ENCODE measurements at regions not wholly inside any gene's neighbourhood (a gene's known extent, or its start where the extent isn't known, plus 50 kb on each side); places are given as distances from the start of the nearest gene placed in this dataset.

DNA sequence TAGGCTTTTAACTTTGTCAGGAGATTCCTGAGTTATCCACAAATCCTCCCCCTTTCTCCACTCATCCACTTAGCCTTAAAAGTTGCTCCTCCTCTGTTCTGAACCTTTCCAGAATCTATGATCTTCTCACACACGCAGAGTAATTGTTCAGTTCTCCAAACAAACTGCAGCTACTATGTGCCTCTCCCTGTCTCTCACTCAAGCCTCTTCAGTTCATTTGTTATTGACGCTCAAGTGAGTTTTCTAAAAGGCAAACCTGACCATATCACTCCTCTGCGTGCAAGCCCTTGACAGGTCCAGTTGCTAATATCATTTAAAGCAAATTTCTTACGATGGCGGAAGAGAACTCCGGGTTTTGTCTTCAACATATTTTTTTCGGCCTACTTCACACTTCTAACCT, 1169.7 kb upstream of the TENM4 start:
- Mint-ChIP-seq H3K4me1 (no peaks in the 10 kb centered on the region), H3K27me3 (no peaks in the 10 kb centered on the region), H3K27ac (no peak overlapping the region), H3K4me3 (no peak overlapping the region), H3K9me3 (peaks cover 12 to 19% of the 10 kb centered on the region in 2 donors)
- DNase-seq = no peak
- no peak for ATAC-seq

GRCh38 chr11:80603472-80603871, 1162.6 kb upstream of the TENM4 start:
- H3K4me3 Mint-ChIP-seq = no peak overlapping the region
- ATAC-seq = no peak
- peaks cover 9 to 10% of the 10 kb centered on the region in 2 donors for H3K9me3 Mint-ChIP-seq
- H3K27ac Mint-ChIP-seq = no peak overlapping the region
- no peaks in the 10 kb centered on the region for H3K4me1 Mint-ChIP-seq
- H3K27me3 Mint-ChIP-seq = no peaks in the 10 kb centered on the region
- no peak for DNase-seq

GRCh38 chr11:80598905-80599304, 1158.1 kb upstream of the TENM4 start:
- H3K27me3 Mint-ChIP-seq = no peaks in the 10 kb centered on the region
- ATAC-seq = no peak
- DNase-seq = no peak
- no peak overlapping the region for H3K27ac Mint-ChIP-seq
- H3K4me1 Mint-ChIP-seq = no peaks in the 10 kb centered on the region
- no peak overlapping the region for H3K4me3 Mint-ChIP-seq
- H3K9me3 Mint-ChIP-seq = peaks cover 12 to 16% of the 10 kb centered on the region in 2 donors

DNA sequence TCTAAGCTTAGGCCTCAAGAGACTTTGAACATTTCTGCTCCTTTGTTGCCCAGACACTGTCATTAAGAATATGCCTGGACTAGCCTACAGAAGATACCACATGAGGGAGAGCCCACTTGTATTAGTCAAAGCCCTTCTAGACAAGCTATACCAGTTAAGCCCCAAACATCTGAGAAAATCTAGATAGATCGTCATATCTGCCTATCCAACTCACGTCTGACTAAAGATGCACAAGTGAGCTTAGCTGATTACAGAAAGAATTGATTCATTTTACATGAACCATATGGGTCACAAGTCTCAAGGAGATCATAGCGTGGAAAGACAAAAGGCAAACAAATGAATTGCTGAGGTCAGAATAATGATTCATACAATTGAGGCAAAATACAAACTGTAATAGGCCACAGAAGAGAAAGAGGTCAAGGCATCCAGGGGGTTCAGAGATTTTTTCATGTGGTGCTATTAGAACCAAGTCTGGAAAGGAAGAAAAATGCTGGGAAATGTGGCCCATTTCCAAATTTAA, 1155.5 kb upstream of the TENM4 start:
- no peak overlapping the region for H3K4me3 Mint-ChIP-seq
- H3K27me3 Mint-ChIP-seq = no peaks in the 10 kb centered on the region
- peaks cover 12 to 18% of the 10 kb centered on the region in 2 donors for H3K9me3 Mint-ChIP-seq
- no peak overlapping the region for H3K27ac Mint-ChIP-seq
- DNase-seq = no peak
- no peak for ATAC-seq
- H3K4me1 Mint-ChIP-seq = no peaks in the 10 kb centered on the region

- Mint-ChIP-seq H3K27ac (no peak overlapping the region), H3K4me3 (no peak overlapping the region), H3K4me1 (no peaks in the 10 kb centered on the region), H3K9me3 (peaks cover 12 to 29% of the 10 kb centered on the region in 2 donors), H3K27me3 (no peaks in the 10 kb centered on the region)
- ATAC-seq (no peak), DNase-seq (no peak)
These were observed 1154.2 kb upstream of the TENM4 start for GRCh38 chr11:80595011-80595410.

DNA sequence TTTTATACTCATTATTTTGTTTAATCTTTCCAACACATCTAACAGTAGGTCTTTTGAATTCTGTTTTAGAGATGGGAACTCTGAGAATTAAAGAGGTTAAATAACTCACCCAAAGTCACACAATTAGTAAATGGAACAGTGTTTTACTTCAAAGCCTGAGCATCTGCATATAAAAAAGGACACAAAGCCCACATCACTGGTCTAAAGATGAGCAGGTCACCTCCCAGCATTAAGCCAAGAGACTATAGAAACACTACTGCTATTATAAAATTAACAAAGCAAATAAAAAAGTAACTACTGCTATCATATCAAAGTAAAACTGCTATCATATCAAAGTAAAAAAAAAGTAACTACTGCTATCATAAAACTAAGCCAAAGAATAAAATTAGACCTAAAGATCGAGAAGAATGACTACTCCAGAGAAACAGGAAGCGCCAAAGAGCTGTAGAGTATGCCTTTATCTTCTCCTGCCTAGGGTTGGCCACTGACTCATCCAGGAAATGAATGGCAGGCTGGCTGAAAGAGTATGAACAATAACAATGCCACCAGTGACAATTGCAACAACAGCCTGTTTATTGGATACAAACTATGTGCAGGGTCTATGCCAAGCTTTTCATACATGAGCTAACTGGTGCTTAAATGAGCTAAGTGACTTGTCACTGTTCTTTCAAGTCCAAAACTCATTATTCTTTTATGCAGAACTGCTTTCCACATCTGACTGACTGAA, 1153.0 kb upstream of the TENM4 start:
- Mint-ChIP-seq H3K4me1 (no peaks in the 10 kb centered on the region), H3K27me3 (no peaks in the 10 kb centered on the region), H3K9me3 (peaks cover 12 to 34% of the 10 kb centered on the region in 2 donors), H3K4me3 (no peak overlapping the region), H3K27ac (no peak overlapping the region)
- DNase-seq (no peak), ATAC-seq (no peak)

DNA sequence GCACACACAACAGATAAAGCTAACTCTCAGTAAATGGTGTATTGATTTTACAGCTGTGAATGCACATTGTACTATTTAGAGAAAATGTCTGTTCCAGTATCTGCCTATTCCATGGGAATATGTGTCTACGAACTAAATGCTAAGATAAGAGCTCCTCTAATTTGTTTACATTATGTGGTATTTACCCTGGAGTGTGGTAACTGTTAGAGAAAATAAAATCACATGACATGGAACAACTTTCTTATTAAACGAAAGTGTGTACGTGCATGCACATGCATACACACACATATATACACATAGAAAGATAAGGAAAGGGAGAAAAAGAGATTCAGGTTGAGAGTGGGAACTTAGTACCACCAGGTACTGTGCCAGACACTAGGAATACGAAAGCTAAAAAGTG, 1151.7 kb upstream of the TENM4 start:
- ATAC-seq (no peak), DNase-seq (no peak)
- H3K9me3 Mint-ChIP-seq = peaks cover 12 to 34% of the 10 kb centered on the region in 2 donors
- no peak overlapping the region for H3K4me3 Mint-ChIP-seq
- H3K27me3 Mint-ChIP-seq = no peaks in the 10 kb centered on the region
- H3K4me1 Mint-ChIP-seq = no peaks in the 10 kb centered on the region
- H3K27ac Mint-ChIP-seq = no peak overlapping the region

DNA sequence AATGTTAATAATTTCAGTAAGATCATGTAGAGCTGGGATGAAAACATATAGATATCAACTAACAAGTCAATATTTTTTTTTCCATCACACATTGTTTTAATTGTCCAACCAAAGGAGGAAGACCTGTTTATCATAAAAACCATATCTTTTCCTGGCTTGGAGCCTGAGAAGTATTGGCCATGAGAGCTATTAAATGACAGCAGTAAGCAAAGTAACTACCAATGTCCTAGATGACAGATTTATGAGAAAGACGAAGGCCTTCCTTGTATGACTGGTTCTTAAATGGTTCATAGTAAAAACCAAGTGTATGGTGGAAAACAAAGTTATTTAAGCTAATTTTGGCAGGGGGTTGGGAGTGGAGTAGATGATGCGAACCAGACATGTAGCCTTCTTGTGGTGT, 1147.1 kb upstream of the TENM4 start:
- peaks cover 3 to 22% of the 10 kb centered on the region in 2 donors for H3K9me3 Mint-ChIP-seq
- no peak overlapping the region for H3K27ac Mint-ChIP-seq
- no peak overlapping the region for H3K4me3 Mint-ChIP-seq
- DNase-seq = no peak
- no peak for ATAC-seq
- no peaks in the 10 kb centered on the region for H3K27me3 Mint-ChIP-seq
- H3K4me1 Mint-ChIP-seq = no peaks in the 10 kb centered on the region

DNA sequence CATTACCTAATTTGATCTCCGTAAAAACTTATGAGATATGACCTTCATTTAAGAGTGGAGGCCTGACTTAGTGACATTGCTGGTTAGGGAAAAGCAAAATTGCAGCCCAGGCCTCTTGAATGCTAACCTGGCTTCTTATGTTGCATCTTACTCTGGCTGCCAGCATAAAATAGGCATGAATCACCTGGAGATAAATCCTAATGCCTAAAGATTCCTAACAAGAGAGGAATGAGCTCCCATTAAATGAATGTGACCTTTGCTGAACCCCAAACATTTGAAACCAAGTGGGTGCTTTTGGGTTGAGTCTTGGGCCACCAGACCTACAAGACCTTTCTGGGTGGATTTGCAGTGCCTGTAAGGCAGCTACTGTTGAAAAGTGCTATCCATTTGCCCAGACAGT, 1145.6 kb upstream of the TENM4 start:
- ATAC-seq (no peak), DNase-seq (no peak)
- peaks cover 0 to 16% of the 10 kb centered on the region in 2 donors for H3K9me3 Mint-ChIP-seq
- no peak overlapping the region for H3K4me3 Mint-ChIP-seq
- H3K27me3 Mint-ChIP-seq = no peaks in the 10 kb centered on the region
- no peak overlapping the region for H3K27ac Mint-ChIP-seq
- H3K4me1 Mint-ChIP-seq = no peaks in the 10 kb centered on the region

DNA sequence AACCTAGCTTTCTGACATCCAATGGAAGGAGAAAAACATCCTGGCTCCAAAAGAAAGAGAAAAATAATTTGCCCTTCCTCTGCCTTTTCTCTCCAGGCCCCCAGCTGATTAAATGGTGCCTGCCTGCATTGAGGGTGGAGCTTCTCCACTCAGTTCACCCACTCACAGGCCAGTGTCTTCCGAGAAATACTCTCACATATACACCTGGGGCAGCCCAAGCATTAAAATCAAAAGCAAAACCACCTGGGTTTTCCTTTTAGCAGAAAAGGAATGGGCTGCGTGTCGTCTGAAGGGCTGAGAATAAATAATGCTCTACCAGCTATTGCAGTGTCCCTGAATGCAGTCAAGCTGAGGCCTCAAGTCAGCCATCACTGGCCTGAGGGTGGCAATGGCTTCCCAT, 1143.8 kb upstream of the TENM4 start:
- DNase-seq (no peak), ATAC-seq (no peak)
- Mint-ChIP-seq H3K9me3 (peaks cover 2 to 4% of the 10 kb centered on the region in 2 donors), H3K4me3 (no peak overlapping the region), H3K4me1 (no peaks in the 10 kb centered on the region), H3K27ac (no peak overlapping the region), H3K27me3 (no peaks in the 10 kb centered on the region)

- no peak overlapping the region for H3K27ac Mint-ChIP-seq
These were observed 1129.0 kb upstream of the TENM4 start for GRCh38 chr11:80569832-80570231.

DNA sequence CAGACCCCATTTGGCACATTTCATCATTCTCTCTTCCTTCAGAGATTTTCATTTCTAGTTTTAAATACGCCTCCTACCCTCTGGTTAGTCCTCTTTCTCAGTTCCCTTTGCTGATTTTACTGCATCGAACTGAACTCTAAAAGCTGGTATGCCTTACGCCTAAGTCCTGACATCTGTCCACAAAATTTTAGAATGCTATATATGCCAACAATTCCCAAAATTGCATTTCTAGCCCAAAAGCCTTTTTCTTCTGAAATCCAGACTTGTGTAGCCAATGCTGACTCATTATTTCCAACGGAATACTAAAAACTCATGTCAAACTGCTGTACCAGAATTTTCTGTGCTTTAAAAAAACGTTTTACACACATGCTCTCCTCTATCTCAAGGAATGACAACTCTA, 1124.4 kb upstream of the TENM4 start:
- ATAC-seq (no peak), DNase-seq (no peak)
- Mint-ChIP-seq H3K27me3 (no peaks in the 10 kb centered on the region), H3K4me1 (no peaks in the 10 kb centered on the region), H3K27ac (no peak overlapping the region), H3K4me3 (no peak overlapping the region), H3K9me3 (peaks cover 6 to 7% of the 10 kb centered on the region in 2 donors)

More at GRCh38 chr11:80569832-80570231, 1129.0 kb upstream of the TENM4 start:
- ATAC-seq (no peak), DNase-seq (no peak)
- Mint-ChIP-seq H3K4me3 (no peak overlapping the region), H3K4me1 (no peaks in the 10 kb centered on the region), H3K27me3 (no peaks in the 10 kb centered on the region), H3K9me3 (peaks cover 11 to 29% of the 10 kb centered on the region in 2 donors)

- H3K27ac Mint-ChIP-seq = no peak overlapping the region
- ATAC-seq = no peak
These were observed 1121.8 kb upstream of the TENM4 start for GRCh38 chr11:80562523-80563125.

DNA sequence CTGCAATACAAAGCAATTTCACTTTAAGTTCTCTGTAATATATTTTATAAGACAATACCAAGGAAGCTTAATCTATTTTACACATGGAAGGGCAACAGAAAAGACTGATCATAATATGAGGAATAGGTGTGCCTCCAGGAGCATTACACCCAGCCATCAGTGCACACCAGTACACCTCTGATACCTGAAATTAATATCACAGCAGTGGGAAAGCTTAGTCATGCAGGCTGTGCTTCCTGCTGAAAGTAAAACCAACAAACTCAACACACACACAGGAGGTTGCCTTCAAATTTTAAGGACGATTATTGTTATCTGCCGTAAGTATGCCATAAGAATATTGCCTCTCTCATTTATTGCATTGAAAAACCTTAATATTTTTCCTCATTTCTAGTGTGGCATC, 1119.1 kb upstream of the TENM4 start:
- H3K4me1 Mint-ChIP-seq = no peaks in the 10 kb centered on the region
- peaks cover 21 to 24% of the 10 kb centered on the region in 2 donors for H3K9me3 Mint-ChIP-seq
- no peak overlapping the region for H3K27ac Mint-ChIP-seq
- no peak for ATAC-seq
- no peak overlapping the region for H3K4me3 Mint-ChIP-seq
- no peaks in the 10 kb centered on the region for H3K27me3 Mint-ChIP-seq
- no peak for DNase-seq

More at GRCh38 chr11:80562523-80563125, 1121.8 kb upstream of the TENM4 start:
- Mint-ChIP-seq H3K27me3 (no peaks in the 10 kb centered on the region), H3K9me3 (peaks cover 12 to 13% of the 10 kb centered on the region in 2 donors), H3K4me1 (no peaks in the 10 kb centered on the region), H3K4me3 (no peak overlapping the region)
- DNase-seq = no peak

DNA sequence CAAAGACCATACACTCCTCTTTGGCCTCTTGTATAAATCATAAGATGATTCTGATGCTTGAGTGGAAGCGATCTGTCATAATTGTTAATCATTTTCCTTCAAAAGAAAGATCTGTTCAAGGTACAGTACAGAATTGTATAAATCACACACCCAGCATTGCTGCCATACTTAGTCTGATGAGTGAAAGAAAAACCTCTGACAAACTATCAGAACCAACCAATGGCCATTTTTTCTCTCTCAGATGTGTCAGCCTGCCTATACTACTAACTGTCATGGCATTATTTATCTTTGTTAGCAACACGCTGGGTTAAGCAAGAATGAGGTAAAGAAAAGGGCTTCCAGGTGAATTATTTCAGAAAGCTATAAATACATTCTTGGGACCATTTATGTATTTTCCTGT, 1112.7 kb upstream of the TENM4 start:
- no peak for ATAC-seq
- Mint-ChIP-seq H3K4me3 (no peak overlapping the region), H3K27me3 (no peaks in the 10 kb centered on the region), H3K27ac (no peak overlapping the region), H3K4me1 (no peaks in the 10 kb centered on the region), H3K9me3 (peaks cover 14 to 28% of the 10 kb centered on the region in 2 donors)
- DNase-seq = no peak

DNA sequence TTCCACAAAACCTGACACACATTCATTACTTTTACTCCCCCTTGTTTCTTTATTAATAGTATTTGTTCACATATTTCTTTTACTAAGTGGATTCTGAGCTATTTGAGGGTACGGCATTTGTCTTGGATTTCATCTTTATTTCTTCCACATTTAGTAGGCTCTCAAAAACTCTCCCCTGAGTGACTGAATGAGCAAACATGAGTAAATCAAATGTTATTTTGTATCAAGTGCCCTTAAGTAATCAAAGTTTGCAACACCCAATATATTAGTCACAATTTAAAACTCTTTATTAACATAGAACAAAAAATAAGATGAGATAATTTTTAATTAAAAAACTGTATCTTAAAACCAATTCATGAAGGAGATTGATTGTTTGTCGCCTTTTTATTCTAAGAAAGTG, 1101.9 kb upstream of the TENM4 start:
- no peak for ATAC-seq
- Mint-ChIP-seq H3K27ac (no peak overlapping the region), H3K27me3 (no peaks in the 10 kb centered on the region), H3K9me3 (peaks cover 0 to 28% of the 10 kb centered on the region in 2 donors), H3K4me1 (no peaks in the 10 kb centered on the region), H3K4me3 (no peak overlapping the region)
- no peak for DNase-seq
